ENCODE measurements at regions not wholly inside any gene's neighbourhood (a gene's known extent, or its start where the extent isn't known, plus 50 kb on each side); places are given as distances from the start of the nearest gene placed in this dataset.
"Not testable (repeated sequence)": the region's sequence is repeated elsewhere in the genome, so short reads cannot be mapped to it uniquely, and the experiment has no call there.

- DNase-seq: no peak
These were observed 244.1 kb upstream of the ZNF385D start for GRCh38 chr3:21995079-21995607.

DNA sequence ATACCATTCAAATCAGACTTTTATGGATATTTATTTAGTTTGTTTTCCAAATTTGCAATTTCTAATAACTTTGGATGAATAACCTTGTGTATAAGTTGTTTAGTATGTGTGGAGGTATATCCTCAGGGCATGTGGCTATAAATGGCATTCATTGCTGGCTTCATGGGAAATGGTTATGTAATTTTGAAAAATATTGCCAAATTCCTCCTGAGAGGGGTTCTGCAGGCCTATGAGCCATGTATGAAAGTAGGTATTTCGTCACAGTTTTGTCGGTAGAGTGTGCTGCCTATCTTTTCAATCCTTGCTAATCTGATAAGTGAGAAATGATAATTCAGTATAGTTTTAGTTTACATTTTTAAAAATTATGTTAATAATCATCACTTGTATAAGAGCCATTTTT lies 256.4 kb upstream of the ZNF385D start:
- DNase-seq: no peak

DNA sequence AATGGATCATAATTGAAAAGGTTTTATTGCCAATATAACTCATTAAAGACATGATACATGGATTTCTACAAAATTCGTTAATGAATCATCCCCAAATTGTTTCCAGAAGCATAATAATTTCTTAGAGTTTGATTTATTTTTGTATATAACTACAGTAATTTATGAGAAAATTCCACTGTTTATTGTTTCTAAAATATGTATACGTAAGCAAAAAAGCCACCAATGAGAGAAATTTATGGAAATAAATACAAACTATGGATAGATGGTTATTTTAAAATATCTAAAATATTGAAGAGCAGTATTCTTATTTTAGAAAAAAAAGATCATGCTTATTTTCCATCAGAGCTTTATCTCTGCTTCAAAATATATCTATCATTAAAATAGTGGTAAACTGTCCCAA lies 260.0 kb upstream of the ZNF385D start:
- DNase-seq: no peak

GRCh38 chr3:22012471-22012870 lies 261.5 kb upstream of the ZNF385D start:
- no peak for DNase-seq

- no peak for DNase-seq
These were observed 262.6 kb upstream of the ZNF385D start for GRCh38 chr3:22013641-22014040.

GRCh38 chr3:22016197-22016596 lies 265.2 kb upstream of the ZNF385D start:
- DNase-seq: no peak

GRCh38 chr3:22024638-22025037 lies 273.6 kb upstream of the ZNF385D start:
- not testable (repeated sequence) for DNase-seq

- DNase-seq: no peak
These were observed 278.5 kb upstream of the ZNF385D start for GRCh38 chr3:22029480-22029879.

DNA sequence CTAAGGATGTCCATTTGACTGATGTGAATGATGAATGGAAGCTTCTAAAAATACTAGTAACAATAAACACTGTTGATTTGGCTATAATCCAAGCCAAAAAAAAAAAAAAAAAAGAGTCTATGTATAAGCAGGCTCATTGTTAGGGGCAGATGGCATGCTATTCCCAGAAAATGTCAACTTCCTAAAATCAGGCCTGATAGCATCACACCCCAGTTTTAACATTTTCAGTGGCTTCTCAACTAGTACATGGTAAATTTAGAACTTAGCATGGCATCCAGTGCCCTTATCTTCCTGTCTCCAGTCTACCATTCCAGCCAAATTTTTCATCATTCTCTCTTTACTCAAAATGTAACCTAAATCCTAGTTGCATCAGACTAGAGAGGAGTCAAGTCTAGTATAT lies 288.2 kb upstream of the ZNF385D start:
- DNase-seq: no peak

- no peak for DNase-seq
These were observed 289.1 kb upstream of the ZNF385D start for GRCh38 chr3:22040150-22040549.

DNA sequence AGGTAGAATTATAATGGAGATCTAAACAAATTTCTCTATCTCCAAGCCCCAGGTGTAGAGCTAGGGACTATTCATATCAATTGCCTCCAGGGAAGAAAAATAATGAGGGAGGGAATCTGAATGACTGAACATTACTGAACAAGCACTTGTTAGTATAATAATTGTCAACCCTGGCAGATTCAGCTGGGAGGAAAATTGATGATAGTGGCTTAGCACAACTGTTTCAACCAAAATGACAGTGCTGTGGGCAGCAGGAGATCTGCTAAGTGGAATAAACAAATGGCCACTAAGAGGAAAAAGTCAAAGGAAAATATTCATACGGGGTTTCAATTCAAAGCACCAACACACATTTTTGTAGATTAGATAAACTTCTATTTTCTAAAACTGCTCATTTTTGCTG lies 294.9 kb upstream of the ZNF385D start:
- no peak for DNase-seq

DNA sequence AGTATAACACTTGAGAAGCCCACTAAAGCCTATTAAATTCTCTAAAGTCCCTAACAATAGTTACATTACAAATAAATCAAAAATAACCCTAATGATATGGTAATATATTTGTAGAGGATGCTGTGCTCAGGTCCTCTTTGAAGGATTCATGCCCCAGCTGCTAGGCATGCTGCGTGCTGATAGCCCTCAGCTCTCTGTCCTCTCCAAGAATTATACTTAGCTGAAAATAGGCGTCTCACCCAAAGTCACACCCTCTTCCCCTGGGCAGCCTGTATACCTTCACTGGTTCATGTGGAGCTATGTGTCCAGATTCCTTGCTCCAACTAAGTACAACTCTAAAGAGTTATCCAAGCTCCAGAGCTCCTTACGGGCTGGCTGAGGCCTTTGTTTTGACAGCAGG lies 312.5 kb upstream of the ZNF385D start:
- DNase-seq: no peak

GRCh38 chr3:22068619-22069018 lies 317.6 kb upstream of the ZNF385D start:
- no peak for DNase-seq

DNA sequence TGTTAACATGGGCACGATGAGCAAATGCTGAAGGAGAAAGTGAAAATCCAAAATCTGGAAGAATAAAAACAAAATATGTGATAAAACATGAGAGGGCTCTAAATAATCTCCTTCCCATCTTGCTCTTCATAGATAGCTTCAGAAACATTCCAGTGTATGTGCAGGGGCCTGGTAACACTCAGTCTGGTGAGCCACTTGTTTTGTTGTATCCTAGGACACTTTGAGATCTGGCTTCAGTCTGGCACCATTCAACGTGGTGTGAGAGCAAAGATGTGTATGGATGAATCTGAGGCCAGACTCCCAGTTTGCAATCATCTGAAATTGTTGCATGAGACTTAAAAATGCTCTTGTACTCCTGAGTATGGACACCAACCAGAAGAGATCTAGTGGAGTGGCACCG lies 337.2 kb upstream of the ZNF385D start:
- DNase-seq: no peak

DNA sequence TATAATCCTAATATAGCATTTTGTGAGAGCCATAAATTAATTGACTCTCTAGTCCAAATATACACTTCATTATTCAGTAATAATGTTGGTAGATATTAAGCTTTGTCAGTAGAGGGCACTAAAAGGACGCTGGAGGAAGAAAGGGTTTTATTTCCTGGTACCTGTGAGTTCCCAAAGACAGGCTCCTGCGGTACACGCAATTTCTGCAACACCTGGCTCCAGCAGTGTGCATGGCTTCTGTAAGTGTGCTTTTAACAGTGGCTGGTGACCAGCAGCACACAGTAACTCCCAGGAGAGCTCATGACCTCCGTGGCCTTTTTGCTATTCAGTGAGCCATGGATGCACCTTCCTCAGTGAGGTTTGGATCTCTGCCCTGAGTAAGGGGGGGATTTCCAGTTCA lies 338.3 kb upstream of the ZNF385D start:
- peak; percentile 33 to 43 for DNase-seq

- DNase-seq: no peak
These were observed 340.3 kb upstream of the ZNF385D start for GRCh38 chr3:22091329-22091728.

DNA sequence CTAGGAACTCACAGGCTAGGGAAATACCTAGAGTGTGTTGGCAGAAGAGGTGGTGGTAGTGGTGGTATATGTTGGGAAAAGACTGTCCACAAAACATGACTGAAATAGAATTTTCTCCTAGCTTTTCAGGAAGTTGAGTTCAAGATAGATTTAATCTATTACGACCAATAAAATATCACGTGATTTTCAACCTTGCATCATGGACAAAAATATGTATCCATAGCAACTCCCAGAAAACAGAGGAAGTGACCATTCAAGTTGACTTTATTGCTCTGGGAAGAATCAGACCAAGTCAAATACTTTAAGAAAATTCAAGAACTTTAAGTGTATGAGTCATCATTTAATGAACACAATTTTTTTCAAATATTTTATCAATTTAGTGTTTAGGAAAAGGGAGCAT lies 347.0 kb upstream of the ZNF385D start:
- DNase-seq: no peak

DNA sequence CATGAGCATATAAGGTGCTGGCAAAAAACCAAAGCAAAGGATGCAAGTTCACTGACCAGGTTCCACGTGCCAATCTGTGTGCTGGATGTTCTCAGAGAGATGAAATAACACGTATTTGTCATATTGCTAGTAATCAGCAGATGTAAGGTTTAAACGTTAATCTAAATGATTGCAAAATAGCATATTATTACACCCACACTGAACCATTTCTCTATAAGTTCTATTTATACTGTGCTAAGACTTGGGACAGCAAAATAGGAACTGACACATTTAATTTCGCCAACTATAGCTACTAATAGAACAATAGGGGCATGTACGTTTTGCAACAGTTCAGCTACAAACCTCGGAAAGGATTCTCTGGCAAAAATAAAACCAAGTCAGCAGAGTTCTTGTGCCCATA lies 350.3 kb upstream of the ZNF385D start:
- DNase-seq: no peak

- no peak for DNase-seq
These were observed 350.8 kb upstream of the ZNF385D start for GRCh38 chr3:22101811-22102210.

DNA sequence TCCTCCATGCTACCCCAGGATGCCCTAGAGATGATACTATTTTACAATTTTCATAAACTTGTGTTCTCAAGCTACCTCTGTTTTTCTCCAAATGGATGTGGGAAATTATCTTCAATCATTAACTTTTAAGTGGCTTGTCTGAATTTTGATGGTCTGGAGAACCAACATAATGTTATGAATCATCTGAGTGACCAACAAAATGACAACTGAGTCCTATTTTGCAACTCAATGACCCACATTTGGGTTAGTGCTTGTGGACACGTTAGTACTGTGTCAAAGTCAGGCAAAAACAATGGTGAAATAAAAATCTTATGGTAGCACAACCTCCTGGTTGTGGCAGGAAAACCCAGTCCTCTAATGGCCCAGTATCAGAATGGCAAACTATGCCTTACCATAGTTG lies 352.4 kb upstream of the ZNF385D start:
- no peak for DNase-seq

DNA sequence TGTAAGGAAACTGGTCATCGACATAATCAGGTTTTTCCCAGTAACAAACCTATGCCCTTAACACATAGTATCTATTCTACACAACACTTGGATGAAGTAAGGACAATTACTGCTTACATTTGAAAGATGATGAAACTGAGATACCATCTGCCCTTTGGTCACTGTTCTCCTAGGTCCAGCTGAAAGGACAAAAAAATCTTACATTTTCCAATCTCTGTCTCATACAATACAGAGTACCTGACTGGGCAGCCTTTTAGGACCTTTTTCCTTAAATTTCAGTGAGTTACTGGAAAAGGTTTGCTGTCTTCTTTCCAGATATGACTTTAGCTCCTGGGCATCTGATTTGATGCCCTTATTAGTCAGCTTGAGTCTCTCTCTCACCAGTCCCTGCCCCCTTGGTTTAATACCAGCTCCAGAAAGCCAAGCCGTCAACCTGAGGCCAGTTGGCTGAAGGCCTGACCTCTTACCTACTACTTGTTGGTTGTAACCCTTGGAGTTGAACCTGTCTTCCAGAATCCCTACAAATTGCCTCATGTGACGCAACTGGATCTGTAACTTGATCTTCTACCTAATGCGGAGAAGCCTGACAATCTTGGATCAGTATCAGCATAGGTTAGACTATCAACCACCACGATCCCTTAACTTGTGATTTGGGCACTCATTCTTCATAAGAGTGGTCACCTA lies 355.3 kb upstream of the ZNF385D start:
- no peak for DNase-seq

DNA sequence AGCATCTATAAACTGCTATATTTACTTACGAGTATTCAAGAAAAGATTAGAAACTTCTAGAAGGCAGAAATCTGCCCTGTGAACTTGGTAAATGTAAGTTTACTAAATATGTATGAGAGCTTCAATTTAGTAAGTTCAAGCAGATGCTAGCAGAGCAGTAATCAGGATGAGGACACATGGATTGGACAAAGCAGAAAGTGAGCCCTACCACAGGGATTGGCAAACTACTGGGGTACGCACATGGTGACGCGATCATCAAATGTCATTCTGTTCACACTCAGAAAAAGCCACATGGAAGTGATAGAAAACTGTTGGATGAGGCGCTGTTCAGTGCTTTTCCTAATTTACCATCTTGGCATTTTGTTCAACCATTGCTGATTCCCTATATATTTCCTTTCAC lies 360.2 kb upstream of the ZNF385D start:
- no peak for DNase-seq

- no peak for DNase-seq
These were observed 362.4 kb upstream of the ZNF385D start for GRCh38 chr3:22113453-22113852.

- DNase-seq: no peak
These were observed 364.6 kb upstream of the ZNF385D start for GRCh38 chr3:22115581-22115980.

DNA sequence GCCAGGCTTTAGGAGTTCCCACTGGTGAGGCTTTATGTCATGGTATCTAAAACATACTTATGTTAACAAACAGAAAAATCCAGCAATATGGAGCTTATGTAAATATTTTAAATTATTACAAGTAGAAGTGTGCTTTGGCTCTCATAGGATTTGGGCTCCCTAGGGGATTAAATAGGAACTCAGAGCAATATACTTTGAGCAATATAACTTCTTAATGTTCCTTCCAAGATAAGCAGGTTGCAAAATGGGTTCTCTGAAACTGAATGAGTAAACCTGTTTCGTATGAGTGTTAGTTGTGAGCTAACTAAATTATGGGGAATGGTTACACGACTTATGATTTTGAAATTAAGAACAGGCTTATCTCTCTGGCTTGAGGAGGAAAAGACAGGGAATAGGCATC lies 366.1 kb upstream of the ZNF385D start:
- DNase-seq: no peak

Measured in SHP77 (cell line).